GM23338 (cell line): ENCODE measurements at regions not wholly inside any gene's neighbourhood (a gene's known extent, or its start where the extent isn't known, plus 50 kb on each side); places are given as distances from the start of the nearest gene placed in this dataset.

ENCODE experiments used
- ATAC-seq: fragments of 200-7000 bp; cut with Tn5 transposase; 3 replicates; pipeline ENCODE4 v1.9.1; 2020
- DNase-seq: peaks from one replicate; pipeline ENCODE4 v3.0.0-alpha.2; 2015; ENCODE audit warnings: low spot score
- H2AFZ ChIP-seq: fragments of 200-600 bp; sonication (generic); 2 replicates; pipeline ENCODE4 v1.8.0; 2016; ENCODE audit warnings: antibody characterized with exemption, mild to moderate bottlenecking, moderate library complexity
- H3F3A ChIP-seq: fragments of 200-600 bp; sonication (generic); replicated peaks from 2 replicates; pipeline ENCODE4 v1.8.0; 2017; ENCODE audit warnings: antibody characterized with exemption, mixed run types, low read depth
- H3K27ac ChIP-seq: fragments of 200-600 bp; sonication (generic); 2 replicates; pipeline ENCODE4 v1.6.1; 2016; ENCODE audit warnings: low read depth
- H3K27me3 ChIP-seq: fragments of 200-600 bp; sonication (generic); 2 replicates; pipeline ENCODE4 v1.8.0; 2016; ENCODE audit warnings: mild to moderate bottlenecking, mixed run types, moderate library complexity; ENCODE audit not compliant: insufficient read depth
- H3K36me3 ChIP-seq: fragments of 200-600 bp; sonication (generic); 2 replicates; pipeline ENCODE4 v1.8.0; 2016; ENCODE audit warnings: mild to moderate bottlenecking; ENCODE audit not compliant: insufficient read depth
- H3K4me1 ChIP-seq: fragments of 200-600 bp; sonication (generic); 2 replicates; pipeline ENCODE4 v1.8.0; 2016; ENCODE audit warnings: mild to moderate bottlenecking, moderate library complexity; ENCODE audit not compliant: insufficient read depth
- H3K4me2 ChIP-seq: fragments of 200-600 bp; sonication (generic); 2 replicates; pipeline ENCODE4 v1.7.1; 2017; ENCODE audit warnings: mixed run types
- H3K4me3 ChIP-seq: fragments of 200-600 bp; sonication (generic); 2 replicates; pipeline ENCODE4 v1.6.1; 2016; ENCODE audit warnings: mixed run types
- H3K79me2 ChIP-seq: fragments of 200-600 bp; sonication (generic); replicated peaks from 2 replicates; pipeline ENCODE4 v1.8.0; 2017; ENCODE audit warnings: mild to moderate bottlenecking; ENCODE audit not compliant: insufficient read depth
- H3K9me2 ChIP-seq: fragments of 200-600 bp; sonication (generic); 2 replicates; pipeline ENCODE4 v1.8.0; 2017; ENCODE audit not compliant: insufficient read depth
- H4K20me1 ChIP-seq: fragments of 200-600 bp; sonication (generic); replicated peaks from 2 replicates; pipeline ENCODE4 v1.8.0; 2017; ENCODE audit warnings: mild to moderate bottlenecking; ENCODE audit not compliant: insufficient read depth
- H3K27ac Mint-ChIP-seq: 2 replicates; pipeline ENCODE4 v1.8.0; 2020; ENCODE audit warnings: inconsistent platforms, mild to moderate bottlenecking, moderate library complexity, mixed read lengths
- H3K27me3 Mint-ChIP-seq: 3 replicates; pipeline ENCODE4 v1.8.0; 2022; ENCODE audit warnings: low read depth, mild to moderate bottlenecking, moderate library complexity, mixed read lengths, inconsistent platforms; ENCODE audit not compliant: insufficient read depth, poor library complexity
- H3K36me3 Mint-ChIP-seq: 3 replicates; pipeline ENCODE4 v1.8.0; 2021; ENCODE audit warnings: low read depth, mild to moderate bottlenecking, inconsistent platforms, moderate library complexity, mixed read lengths
- H3K4me1 Mint-ChIP-seq: 3 replicates; pipeline ENCODE4 v1.8.0; 2020; ENCODE audit warnings: mild to moderate bottlenecking, inconsistent platforms, mixed read lengths
- H3K4me3 Mint-ChIP-seq: 3 replicates; pipeline ENCODE4 v1.8.0; 2021; ENCODE audit warnings: moderate library complexity, mild to moderate bottlenecking, inconsistent platforms, mixed read lengths
- H3K9me3 Mint-ChIP-seq: 3 replicates; pipeline ENCODE4 v1.8.0; 2020; ENCODE audit warnings: moderate library complexity, mild to moderate bottlenecking, inconsistent platforms, mixed read lengths
- CTCF ChIP-seq, 2 experiments: fragments of 200-600 bp in 1 of 2; sonication (generic) in 1 of 2; conservative IDR thresholded peaks; 2 replicates each; pipeline versions ENCODE4 v1.5.1 to v1.6.1; 2016 to 2017; ENCODE audit warnings: antibody characterized with exemption in 2 of 2, low read depth in 2 of 2, mild to moderate bottlenecking in 2 of 2, moderate library complexity in 1 of 2
- EZH2 ChIP-seq: fragments of 200-600 bp; sonication (generic); IDR thresholded peaks from one replicate; pipeline ENCODE4 v1.8.0; 2017; ENCODE audit warnings: antibody characterized with exemption, mild to moderate bottlenecking, low read depth; ENCODE audit not compliant: unreplicated experiment
- EZH2phosphoT487 ChIP-seq: fragments of 200-600 bp; sonication (generic); IDR thresholded peaks from one replicate; pipeline ENCODE4 v1.8.1; 2018; ENCODE audit warnings: antibody characterized with exemption; ENCODE audit not compliant: unreplicated experiment
- JUNB ChIP-seq: IDR thresholded peaks from one replicate; pipeline ENCODE4 v1.6.1; 2016; ENCODE audit warnings: antibody characterized with exemption; ENCODE audit not compliant: unreplicated experiment
- NANOG ChIP-seq: IDR thresholded peaks from 2 replicates; pipeline ENCODE4 v1.6.1; 2016; ENCODE audit warnings: antibody characterized with exemption, borderline replicate concordance
- STAT1 ChIP-seq: IDR thresholded peaks from one replicate; pipeline ENCODE4 v1.6.1; 2016; ENCODE audit warnings: antibody characterized with exemption; ENCODE audit not compliant: unreplicated experiment
- ZNF114 ChIP-seq: fragments of 250-450 bp; sonication (Bioruptor Pico); IDR thresholded peaks from 2 replicates; pipeline ENCODE4 v1.5.0; 2020; ENCODE audit warnings: mild to moderate bottlenecking, moderate library complexity
- ZNF331 ChIP-seq: fragments of 250-450 bp; sonication (Bioruptor Pico); IDR thresholded peaks from 2 replicates; pipeline ENCODE4 v1.5.0; 2020; ENCODE audit warnings: low read depth, mild to moderate bottlenecking, moderate library complexity
- TF ChIP-seq, protein P1 (sequence below): fragments of 250-450 bp; sonication (Bioruptor Pico); IDR thresholded peaks from 2 replicates; pipeline ENCODE4 v1.5.0; 2020; ENCODE audit warnings: mild to moderate bottlenecking, moderate library complexity
- TF ChIP-seq, protein P2 (sequence below): IDR thresholded peaks from one replicate; pipeline ENCODE4 v1.6.1; 2018; ENCODE audit warnings: antibody characterized with exemption; ENCODE audit not compliant: unreplicated experiment

- Histone ChIP-seq H3K4me1 (no peaks in the 10 kb centered on the region), H4K20me1 (no peaks in the 10 kb centered on the region), H3F3A (no peaks in the 10 kb centered on the region), H3K9me2 (no peaks in the 10 kb centered on the region), H3K4me3 (no peak overlapping the region), H3K79me2 (no peaks in the 10 kb centered on the region), H2AFZ (peak overlapping the region; percentile 89; the same call in 1 of the 2 replicates), H3K27me3 (no peaks in the 10 kb centered on the region), H3K27ac (no peak overlapping the region), H3K36me3 (no peaks in the 10 kb centered on the region), H3K4me2 (no peak overlapping the region)
- Mint-ChIP-seq H3K36me3 (no peaks in the 10 kb centered on the region), H3K27ac (no peak overlapping the region), H3K4me1 (peaks cover 23% of the 10 kb centered on the region), H3K9me3 (no peaks in the 10 kb centered on the region), H3K27me3 (peaks cover 8% of the 10 kb centered on the region), H3K4me3 (no peak overlapping the region)
- TF ChIP-seq CTCF (conservative IDR thresholded peaks at IDR 0.05; ENCODE audit: low read depth in 2 of 2) (peak in 1 of 2 experiments; percentile 31; a peak in 2 of 4 replicates), STAT1 (no peak)
- peak; percentile 36 for DNase-seq
- peak; percentile 92 for ATAC-seq
Observed at GRCh38 chr10:78924319-78925003, 144.3 kb upstream of the ZMIZ1 start.

GRCh38 chr10:78925275-78925674 lies 143.5 kb upstream of the ZMIZ1 start:
- Histone ChIP-seq H2AFZ (no peak overlapping the region), H3K9me2 (no peaks in the 10 kb centered on the region), H4K20me1 (no peaks in the 10 kb centered on the region), H3K36me3 (no peaks in the 10 kb centered on the region), H3K4me3 (no peak overlapping the region), H3K79me2 (no peaks in the 10 kb centered on the region), H3K4me2 (no peak overlapping the region), H3K27ac (no peak overlapping the region), H3K27me3 (no peaks in the 10 kb centered on the region), H3K4me1 (no peaks in the 10 kb centered on the region), H3F3A (no peaks in the 10 kb centered on the region)
- Mint-ChIP-seq H3K9me3 (no peaks in the 10 kb centered on the region), H3K27me3 (peaks cover 6% of the 10 kb centered on the region), H3K4me1 (peaks cover 23% of the 10 kb centered on the region), H3K4me3 (no peak overlapping the region), H3K36me3 (no peaks in the 10 kb centered on the region), H3K27ac (no peak overlapping the region)
- DNase-seq, result no peak
- ATAC-seq, result no peak
- TF ChIP-seq EZH2phosphoT487 (no peak), STAT1 (no peak), EZH2 (no peak), ZNF331 (CRISPR knock-in tag) (no peak), ZNF114 (CRISPR knock-in tag) (no peak), JUNB (no peak), NANOG (no peak)
- TF ChIP-seq, protein P1, sequence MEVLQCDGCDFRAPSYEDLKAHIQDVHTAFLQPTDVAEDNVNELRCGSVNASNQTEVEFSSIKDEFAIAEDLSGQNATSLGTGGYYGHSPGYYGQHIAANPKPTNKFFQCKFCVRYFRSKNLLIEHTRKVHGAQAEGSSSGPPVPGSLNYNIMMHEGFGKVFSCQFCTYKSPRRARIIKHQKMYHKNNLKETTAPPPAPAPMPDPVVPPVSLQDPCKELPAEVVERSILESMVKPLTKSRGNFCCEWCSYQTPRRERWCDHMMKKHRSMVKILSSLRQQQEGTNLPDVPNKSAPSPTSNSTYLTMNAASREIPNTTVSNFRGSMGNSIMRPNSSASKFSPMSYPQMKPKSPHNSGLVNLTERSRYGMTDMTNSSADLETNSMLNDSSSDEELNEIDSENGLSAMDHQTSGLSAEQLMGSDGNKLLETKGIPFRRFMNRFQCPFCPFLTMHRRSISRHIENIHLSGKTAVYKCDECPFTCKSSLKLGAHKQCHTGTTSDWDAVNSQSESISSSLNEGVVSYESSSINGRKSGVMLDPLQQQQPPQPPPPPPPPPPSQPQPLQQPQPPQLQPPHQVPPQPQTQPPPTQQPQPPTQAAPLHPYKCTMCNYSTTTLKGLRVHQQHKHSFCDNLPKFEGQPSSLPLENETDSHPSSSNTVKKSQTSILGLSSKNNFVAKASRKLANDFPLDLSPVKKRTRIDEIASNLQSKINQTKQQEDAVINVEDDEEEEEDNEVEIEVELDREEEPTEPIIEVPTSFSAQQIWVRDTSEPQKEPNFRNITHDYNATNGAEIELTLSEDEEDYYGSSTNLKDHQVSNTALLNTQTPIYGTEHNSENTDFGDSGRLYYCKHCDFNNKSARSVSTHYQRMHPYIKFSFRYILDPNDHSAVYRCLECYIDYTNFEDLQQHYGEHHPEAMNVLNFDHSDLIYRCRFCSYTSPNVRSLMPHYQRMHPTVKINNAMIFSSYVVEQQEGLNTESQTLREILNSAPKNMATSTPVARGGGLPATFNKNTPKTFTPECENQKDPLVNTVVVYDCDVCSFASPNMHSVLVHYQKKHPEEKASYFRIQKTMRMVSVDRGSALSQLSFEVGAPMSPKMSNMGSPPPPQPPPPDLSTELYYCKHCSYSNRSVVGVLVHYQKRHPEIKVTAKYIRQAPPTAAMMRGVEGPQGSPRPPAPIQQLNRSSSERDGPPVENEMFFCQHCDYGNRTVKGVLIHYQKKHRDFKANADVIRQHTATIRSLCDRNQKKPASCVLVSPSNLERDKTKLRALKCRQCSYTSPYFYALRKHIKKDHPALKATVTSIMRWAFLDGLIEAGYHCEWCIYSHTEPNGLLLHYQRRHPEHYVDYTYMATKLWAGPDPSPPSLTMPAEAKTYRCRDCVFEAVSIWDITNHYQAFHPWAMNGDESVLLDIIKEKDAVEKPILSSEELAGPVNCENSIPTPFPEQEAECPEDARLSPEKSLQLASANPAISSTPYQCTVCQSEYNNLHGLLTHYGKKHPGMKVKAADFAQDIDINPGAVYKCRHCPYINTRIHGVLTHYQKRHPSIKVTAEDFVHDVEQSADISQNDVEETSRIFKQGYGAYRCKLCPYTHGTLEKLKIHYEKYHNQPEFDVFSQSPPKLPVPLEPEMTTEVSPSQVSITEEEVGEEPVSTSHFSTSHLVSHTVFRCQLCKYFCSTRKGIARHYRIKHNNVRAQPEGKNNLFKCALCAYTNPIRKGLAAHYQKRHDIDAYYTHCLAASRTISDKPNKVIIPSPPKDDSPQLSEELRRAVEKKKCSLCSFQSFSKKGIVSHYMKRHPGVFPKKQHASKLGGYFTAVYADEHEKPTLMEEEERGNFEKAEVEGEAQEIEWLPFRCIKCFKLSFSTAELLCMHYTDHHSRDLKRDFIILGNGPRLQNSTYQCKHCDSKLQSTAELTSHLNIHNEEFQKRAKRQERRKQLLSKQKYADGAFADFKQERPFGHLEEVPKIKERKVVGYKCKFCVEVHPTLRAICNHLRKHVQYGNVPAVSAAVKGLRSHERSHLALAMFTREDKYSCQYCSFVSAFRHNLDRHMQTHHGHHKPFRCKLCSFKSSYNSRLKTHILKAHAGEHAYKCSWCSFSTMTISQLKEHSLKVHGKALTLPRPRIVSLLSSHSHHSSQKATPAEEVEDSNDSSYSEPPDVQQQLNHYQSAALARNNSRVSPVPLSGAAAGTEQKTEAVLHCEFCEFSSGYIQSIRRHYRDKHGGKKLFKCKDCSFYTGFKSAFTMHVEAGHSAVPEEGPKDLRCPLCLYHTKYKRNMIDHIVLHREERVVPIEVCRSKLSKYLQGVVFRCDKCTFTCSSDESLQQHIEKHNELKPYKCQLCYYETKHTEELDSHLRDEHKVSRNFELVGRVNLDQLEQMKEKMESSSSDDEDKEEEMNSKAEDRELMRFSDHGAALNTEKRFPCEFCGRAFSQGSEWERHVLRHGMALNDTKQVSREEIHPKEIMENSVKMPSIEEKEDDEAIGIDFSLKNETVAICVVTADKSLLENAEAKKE, result no peak
- TF ChIP-seq, protein P2, sequence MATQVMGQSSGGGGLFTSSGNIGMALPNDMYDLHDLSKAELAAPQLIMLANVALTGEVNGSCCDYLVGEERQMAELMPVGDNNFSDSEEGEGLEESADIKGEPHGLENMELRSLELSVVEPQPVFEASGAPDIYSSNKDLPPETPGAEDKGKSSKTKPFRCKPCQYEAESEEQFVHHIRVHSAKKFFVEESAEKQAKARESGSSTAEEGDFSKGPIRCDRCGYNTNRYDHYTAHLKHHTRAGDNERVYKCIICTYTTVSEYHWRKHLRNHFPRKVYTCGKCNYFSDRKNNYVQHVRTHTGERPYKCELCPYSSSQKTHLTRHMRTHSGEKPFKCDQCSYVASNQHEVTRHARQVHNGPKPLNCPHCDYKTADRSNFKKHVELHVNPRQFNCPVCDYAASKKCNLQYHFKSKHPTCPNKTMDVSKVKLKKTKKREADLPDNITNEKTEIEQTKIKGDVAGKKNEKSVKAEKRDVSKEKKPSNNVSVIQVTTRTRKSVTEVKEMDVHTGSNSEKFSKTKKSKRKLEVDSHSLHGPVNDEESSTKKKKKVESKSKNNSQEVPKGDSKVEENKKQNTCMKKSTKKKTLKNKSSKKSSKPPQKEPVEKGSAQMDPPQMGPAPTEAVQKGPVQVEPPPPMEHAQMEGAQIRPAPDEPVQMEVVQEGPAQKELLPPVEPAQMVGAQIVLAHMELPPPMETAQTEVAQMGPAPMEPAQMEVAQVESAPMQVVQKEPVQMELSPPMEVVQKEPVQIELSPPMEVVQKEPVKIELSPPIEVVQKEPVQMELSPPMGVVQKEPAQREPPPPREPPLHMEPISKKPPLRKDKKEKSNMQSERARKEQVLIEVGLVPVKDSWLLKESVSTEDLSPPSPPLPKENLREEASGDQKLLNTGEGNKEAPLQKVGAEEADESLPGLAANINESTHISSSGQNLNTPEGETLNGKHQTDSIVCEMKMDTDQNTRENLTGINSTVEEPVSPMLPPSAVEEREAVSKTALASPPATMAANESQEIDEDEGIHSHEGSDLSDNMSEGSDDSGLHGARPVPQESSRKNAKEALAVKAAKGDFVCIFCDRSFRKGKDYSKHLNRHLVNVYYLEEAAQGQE, result no peak
